Suprapubic skin (tissue), 4 donors: ENCODE measurements at regions not wholly inside any gene's neighbourhood (a gene's known extent, or its start where the extent isn't known, plus 50 kb on each side); places are given as distances from the start of the nearest gene placed in this dataset.

ENCODE experiments used
- POLR2A ChIP-seq, 2 donors: fragments of 450-650 bp; IDR thresholded peaks; one replicate each; pipeline ENCODE4 v1.6.1; 2017; ENCODE audit warnings: antibody characterized with exemption in 2 of 2, mild to moderate bottlenecking in 2 of 2, moderate library complexity in 2 of 2
- POLR2AphosphoS5 ChIP-seq, 3 donors: sonication (generic); formaldehyde crosslinking; IDR thresholded peaks; one replicate each; pipeline ENCODE4 v1.6.1; 2017; ENCODE audit warnings: antibody characterized with exemption in 3 of 3
- TF ChIP-seq, protein P1 (sequence below), 2 donors: fragments of 200-600 bp in 1 of 2; fragments of 450-650 bp in 1 of 2; sonication (generic) in 1 of 2; IDR thresholded peaks; one replicate each; pipeline ENCODE4 v1.5.1; 2016 to 2019; ENCODE audit warnings: antibody characterized with exemption in 2 of 2, mild to moderate bottlenecking in 1 of 2, moderate library complexity in 1 of 2

- TF ChIP-seq, protein P1, sequence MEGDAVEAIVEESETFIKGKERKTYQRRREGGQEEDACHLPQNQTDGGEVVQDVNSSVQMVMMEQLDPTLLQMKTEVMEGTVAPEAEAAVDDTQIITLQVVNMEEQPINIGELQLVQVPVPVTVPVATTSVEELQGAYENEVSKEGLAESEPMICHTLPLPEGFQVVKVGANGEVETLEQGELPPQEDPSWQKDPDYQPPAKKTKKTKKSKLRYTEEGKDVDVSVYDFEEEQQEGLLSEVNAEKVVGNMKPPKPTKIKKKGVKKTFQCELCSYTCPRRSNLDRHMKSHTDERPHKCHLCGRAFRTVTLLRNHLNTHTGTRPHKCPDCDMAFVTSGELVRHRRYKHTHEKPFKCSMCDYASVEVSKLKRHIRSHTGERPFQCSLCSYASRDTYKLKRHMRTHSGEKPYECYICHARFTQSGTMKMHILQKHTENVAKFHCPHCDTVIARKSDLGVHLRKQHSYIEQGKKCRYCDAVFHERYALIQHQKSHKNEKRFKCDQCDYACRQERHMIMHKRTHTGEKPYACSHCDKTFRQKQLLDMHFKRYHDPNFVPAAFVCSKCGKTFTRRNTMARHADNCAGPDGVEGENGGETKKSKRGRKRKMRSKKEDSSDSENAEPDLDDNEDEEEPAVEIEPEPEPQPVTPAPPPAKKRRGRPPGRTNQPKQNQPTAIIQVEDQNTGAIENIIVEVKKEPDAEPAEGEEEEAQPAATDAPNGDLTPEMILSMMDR (IDR thresholded peaks at IDR 0.05), result no peak
- TF ChIP-seq POLR2A (IDR thresholded peaks at IDR 0.05) (no peak), POLR2AphosphoS5 (IDR thresholded peaks at IDR 0.05) (no peak)
Measured at GRCh38 chr5:17772232-17772631, 138.0 kb downstream of the TAF11L14 start.
